ENCODE measurements at regions not wholly inside any gene's neighbourhood (a gene's known extent, or its start where the extent isn't known, plus 50 kb on each side); places are given as distances from the start of the nearest gene placed in this dataset.

GRCh38 chr6:15872241-15873103 lies 209.6 kb upstream of the DTNBP1 start:
- no peak for DNase-seq

- no peak for DNase-seq
Observed at GRCh38 chr6:15871276-15871675, 208.4 kb upstream of the DTNBP1 start.

GRCh38 chr6:15870333-15871043 lies 207.7 kb upstream of the DTNBP1 start:
- DNase-seq, result no peak

GRCh38 chr6:15864708-15865062 lies 201.9 kb upstream of the DTNBP1 start:
- DNase-seq, result no peak

GRCh38 chr6:15864038-15864707 lies 201.3 kb upstream of the DTNBP1 start:
- DNase-seq, result no peak

GRCh38 chr6:15862810-15863209 lies 200.0 kb upstream of the DTNBP1 start:
- DNase-seq, result no peak

- no peak for DNase-seq
Observed at GRCh38 chr6:15861486-15861885, 198.7 kb upstream of the DTNBP1 start.

GRCh38 chr6:15854826-15855710 lies 192.2 kb upstream of the DTNBP1 start:
- no peak for DNase-seq

GRCh38 chr6:15854378-15854777 lies 191.6 kb upstream of the DTNBP1 start:
- no peak for DNase-seq

- DNase-seq, result no peak
Observed at GRCh38 chr6:15853259-15853658, 190.4 kb upstream of the DTNBP1 start.

GRCh38 chr6:15852289-15852688 lies 189.5 kb upstream of the DTNBP1 start:
- no peak for DNase-seq

- DNase-seq, result no peak
Observed at GRCh38 chr6:15849395-15849794, 186.6 kb upstream of the DTNBP1 start.

GRCh38 chr6:15845492-15845891 lies 182.7 kb upstream of the DTNBP1 start:
- DNase-seq, result no peak

GRCh38 chr6:15843764-15844163 lies 180.9 kb upstream of the DTNBP1 start:
- no peak for DNase-seq

- DNase-seq, result no peak
Observed at GRCh38 chr6:15843226-15843625, 180.4 kb upstream of the DTNBP1 start.

- DNase-seq, result no peak
Observed at GRCh38 chr6:15842727-15843117, 179.9 kb upstream of the DTNBP1 start.

GRCh38 chr6:15841937-15842726 lies 179.3 kb upstream of the DTNBP1 start:
- no peak for DNase-seq

GRCh38 chr6:15839969-15840541 lies 177.2 kb upstream of the DTNBP1 start:
- no peak for DNase-seq

GRCh38 chr6:15837205-15837604 lies 174.4 kb upstream of the DTNBP1 start:
- DNase-seq, result no peak

- DNase-seq, result no peak
Observed at GRCh38 chr6:15832841-15833240, 170.0 kb upstream of the DTNBP1 start.

GRCh38 chr6:15829156-15829555 lies 166.3 kb upstream of the DTNBP1 start:
- DNase-seq, result no peak
